NB4 (cell line): ENCODE measurements at regions not wholly inside any gene's neighbourhood (a gene's known extent, or its start where the extent isn't known, plus 50 kb on each side); places are given as distances from the start of the nearest gene placed in this dataset.

Experiments
- CTCF ChIP-seq: IDR thresholded peaks from one replicate; pipeline ENCODE4 v1.5.1; 2012; ENCODE audit warnings: low read depth, low read length
- MYC ChIP-seq: IDR thresholded peaks from 2 replicates; pipeline ENCODE4 v1.6.1; 2011; ENCODE audit warnings: low read depth, low read length
- POLR2A ChIP-seq: IDR thresholded peaks from 2 replicates; pipeline ENCODE4 v1.6.1; 2011; ENCODE audit warnings: mild to moderate bottlenecking; ENCODE audit not compliant: insufficient read length; ENCODE audit errors: extremely low read depth
- TF ChIP-seq, protein P1 (sequence below): IDR thresholded peaks from 2 replicates; pipeline ENCODE4 v1.6.1; 2011; ENCODE audit warnings: low read depth, low read length

GRCh38 chr5:82540301-82540700 lies 262.1 kb upstream of the RPS23 start:
- no peak for TF ChIP-seq CTCF
- no peak for TF ChIP-seq POLR2A
- TF ChIP-seq, protein P1, sequence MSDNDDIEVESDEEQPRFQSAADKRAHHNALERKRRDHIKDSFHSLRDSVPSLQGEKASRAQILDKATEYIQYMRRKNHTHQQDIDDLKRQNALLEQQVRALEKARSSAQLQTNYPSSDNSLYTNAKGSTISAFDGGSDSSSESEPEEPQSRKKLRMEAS = no peak
- no peak for TF ChIP-seq MYC
